Ishikawa (cell line): ENCODE measurements at regions not wholly inside any gene's neighbourhood (a gene's known extent, or its start where the extent isn't known, plus 50 kb on each side); places are given as distances from the start of the nearest gene placed in this dataset.
A peak's percentile ranks its signal among the peaks of the same experiment; 100 is the strongest.

Source experiments
- CEBPB ChIP-seq: IDR thresholded peaks from 2 replicates; pipeline ENCODE4 v1.6.1; 2012
- CREB1 ChIP-seq: IDR thresholded peaks from 2 replicates; pipeline ENCODE4 v1.6.1; 2012; ENCODE audit warnings: low read depth
- EGR1 ChIP-seq: IDR thresholded peaks from 2 replicates; pipeline ENCODE4 v1.6.1; 2012
- EP300 ChIP-seq: IDR thresholded peaks from 2 replicates; pipeline ENCODE4 v1.6.1; 2012; ENCODE audit warnings: borderline replicate concordance
- FOXM1 ChIP-seq: IDR thresholded peaks from 2 replicates; pipeline ENCODE4 v1.6.1; 2012; ENCODE audit warnings: low read depth, borderline replicate concordance
- MAX ChIP-seq: IDR thresholded peaks from 2 replicates; pipeline ENCODE4 v1.6.1; 2012
- NFIC ChIP-seq: IDR thresholded peaks from 2 replicates; pipeline ENCODE4 v1.6.1; 2012
- RAD21 ChIP-seq: IDR thresholded peaks from 2 replicates; pipeline ENCODE4 v1.6.1; 2012; ENCODE audit warnings: low read depth
- REST ChIP-seq: IDR thresholded peaks from 2 replicates; pipeline ENCODE4 v1.6.1; 2012; ENCODE audit warnings: low read depth, mild to moderate bottlenecking
- TAF1 ChIP-seq: IDR thresholded peaks from 2 replicates; pipeline ENCODE4 v1.6.1; 2012; ENCODE audit warnings: low read depth, mild to moderate bottlenecking
- TCF12 ChIP-seq: IDR thresholded peaks from 2 replicates; pipeline ENCODE4 v1.6.1; 2012; ENCODE audit warnings: low read depth
- TEAD4 ChIP-seq: IDR thresholded peaks from 2 replicates; pipeline ENCODE4 v1.6.1; 2012
- USF1 ChIP-seq: IDR thresholded peaks from 2 replicates; pipeline ENCODE4 v1.6.1; 2012
- YY1 ChIP-seq: IDR thresholded peaks from 2 replicates; pipeline ENCODE4 v1.6.1; 2012; ENCODE audit warnings: low read depth
- ZBTB7A ChIP-seq: IDR thresholded peaks from 2 replicates; pipeline ENCODE4 v1.6.1; 2012; ENCODE audit warnings: low read depth

GRCh38 chr13:33757713-33758112, 60.2 kb upstream of the RFC3 start:
- no peak for TF ChIP-seq FOXM1
- TF ChIP-seq ZBTB7A, result no peak
- no peak for TF ChIP-seq YY1
- no peak for TF ChIP-seq EP300
- TF ChIP-seq MAX, result no peak
- TF ChIP-seq USF1, result no peak
- no peak for TF ChIP-seq RAD21
- no peak for TF ChIP-seq TEAD4
- no peak for TF ChIP-seq EGR1
- TF ChIP-seq CEBPB, result no peak
- TF ChIP-seq REST, result no peak
- TF ChIP-seq TCF12, result no peak
- TF ChIP-seq CREB1, result no peak
- no peak for TF ChIP-seq TAF1
- no peak for TF ChIP-seq NFIC

GRCh38 chr13:33758113-33758512, 59.8 kb upstream of the RFC3 start:
- no peak for TF ChIP-seq FOXM1
- no peak for TF ChIP-seq ZBTB7A
- TF ChIP-seq EP300, result no peak
- TF ChIP-seq USF1, result no peak
- TF ChIP-seq EGR1, result no peak
- no peak for TF ChIP-seq CEBPB
- TF ChIP-seq TCF12, result no peak
- no peak for TF ChIP-seq TEAD4
- TF ChIP-seq REST, result no peak
- no peak for TF ChIP-seq YY1
- TF ChIP-seq RAD21, result no peak
- TF ChIP-seq MAX, result no peak
- no peak for TF ChIP-seq CREB1
- no peak for TF ChIP-seq NFIC
- no peak for TF ChIP-seq TAF1

GRCh38 chr13:33761740-33762139, 56.2 kb upstream of the RFC3 start:
- TF ChIP-seq TEAD4 (no peak), YY1 (0 out of 2 replicates have a peak, but pooled peaks have one; percentile 19)

- no peak for TF ChIP-seq FOXM1
- no peak for TF ChIP-seq YY1
- no peak for TF ChIP-seq RAD21
- TF ChIP-seq EGR1, result no peak
- TF ChIP-seq REST, result no peak
- TF ChIP-seq TEAD4, result no peak
- TF ChIP-seq CEBPB, result no peak
- TF ChIP-seq EP300, result no peak
- TF ChIP-seq ZBTB7A, result no peak
Observed at GRCh38 chr13:33763021-33763420, 54.9 kb upstream of the RFC3 start.

GRCh38 chr13:33764716-33765115, 53.2 kb upstream of the RFC3 start:
- no peak for TF ChIP-seq YY1
- no peak for TF ChIP-seq EGR1
- peak; percentile 46; the same call in 1 of the 2 replicates for TF ChIP-seq NFIC
